Endothelial cell of umbilical vein (primary cell): ENCODE measurements at regions not wholly inside any gene's neighbourhood (a gene's known extent, or its start where the extent isn't known, plus 50 kb on each side); places are given as distances from the start of the nearest gene placed in this dataset.
A peak's percentile ranks its signal among the peaks of the same experiment; 100 is the strongest.

Experiments
- BruUV-seq: library from RNA; stranded (reverse); fragments of 400-500 nt; replicated peaks from 2 replicates; lab custom pipeline; 2021; lab: Mats Ljungman, UMichigan
- CTCF ChIA-PET: fragments of 300-600, 350-600 bp; sonication (Branson Sonifier 250); formaldehyde crosslinking; loops from one replicate; lab custom pipeline; 2021; ENCODE audit warnings: antibody characterized with exemption, inconsistent platforms; lab: Charles Lee
- POLR2A ChIA-PET: fragments of 300-600, 350-600 bp; sonication (Branson Sonifier 250); formaldehyde crosslinking; loops from one replicate; lab custom pipeline; 2021; ENCODE audit warnings: antibody characterized with exemption, inconsistent platforms; lab: Charles Lee
- DNase-seq: peaks from one replicate; pipeline ENCODE4 v3.0.0-alpha.2; 2011; ENCODE audit warnings: low read depth, low spot score
- FAIRE-seq: peaks from 2 replicates; lab custom pipeline; 2011; peaks lifted over from hg19 to GRCh38; lab: Jason Lieb, UNC
- H2AFZ ChIP-seq: 2 replicates; pipeline ENCODE4 v1.6.0; 2012; ENCODE audit warnings: low read depth, low read length, control low read depth, inconsistent platforms
- H3K27ac ChIP-seq: 2 replicates; pipeline ENCODE4 v1.5.1; 2011; ENCODE audit warnings: low read depth, mild to moderate bottlenecking, control low read depth, low read length, moderate library complexity; ENCODE audit not compliant: insufficient read depth
- H3K27me3 ChIP-seq, 2 experiments: 2 replicates each; pipeline versions ENCODE4 v1.6.0 to v1.6.1; 2011; ENCODE audit warnings: low read length in 2 of 2, mixed read lengths in 1 of 2; ENCODE audit not compliant: control insufficient read depth in 2 of 2, insufficient read depth in 2 of 2
- H3K36me3 ChIP-seq, 2 experiments: 2 replicates in 1 of 2; 3 replicates in 1 of 2; pipeline ENCODE4 v1.5.1; 2011; ENCODE audit warnings: low read length in 2 of 2, mild to moderate bottlenecking in 1 of 2, moderate library complexity in 1 of 2; ENCODE audit not compliant: control insufficient read depth in 2 of 2, insufficient read depth in 2 of 2; ENCODE audit errors: extremely low read depth in 1 of 2
- H3K4me1 ChIP-seq: 3 replicates; pipeline ENCODE4 v1.5.1; 2011; ENCODE audit warnings: mild to moderate bottlenecking, low read length; ENCODE audit not compliant: control insufficient read depth, insufficient read depth; ENCODE audit errors: extremely low read depth
- H3K4me2 ChIP-seq: 2 replicates; pipeline ENCODE4 v1.6.1; 2011; ENCODE audit warnings: low read length, control low read depth, mixed read lengths; ENCODE audit not compliant: insufficient read depth
- H3K4me3 ChIP-seq, 3 experiments: fragments of 200-600 bp in 1 of 3; sonication (generic), shearing (Covaris generic) in 1 of 3; replicated peaks in 1 of 3; 2 replicates each; pipeline ENCODE4 v1.5.1; 2011 to 2016; ENCODE audit warnings: control low read depth in 3 of 3, low read length in 3 of 3, mild to moderate bottlenecking in 2 of 3, inconsistent platforms in 1 of 3, low read depth in 1 of 3, moderate library complexity in 1 of 3; ENCODE audit not compliant: insufficient read depth in 1 of 3
- H3K79me2 ChIP-seq: 2 replicates; pipeline ENCODE4 v1.6.0; 2012; ENCODE audit warnings: low read length, inconsistent platforms; ENCODE audit not compliant: control insufficient read depth, insufficient read depth
- H3K9ac ChIP-seq: replicated peaks from 2 replicates; pipeline ENCODE3; 2011; ENCODE audit warnings: low read length, control low read depth; ENCODE audit not compliant: insufficient read depth; ENCODE audit errors: extremely low read depth
- H3K9me1 ChIP-seq: replicated peaks from 3 replicates; pipeline ENCODE4 v1.6.0; 2011; ENCODE audit warnings: mild to moderate bottlenecking, low read length; ENCODE audit not compliant: control insufficient read depth, insufficient read depth; ENCODE audit errors: extremely low read depth
- H3K9me3 ChIP-seq: replicated peaks from 2 replicates; pipeline ENCODE4 v1.5.1; 2012; ENCODE audit warnings: low read length, inconsistent platforms; ENCODE audit not compliant: control insufficient read depth, insufficient read depth
- H4K20me1 ChIP-seq: replicated peaks from 2 replicates; pipeline ENCODE3; 2011; ENCODE audit warnings: mild to moderate bottlenecking, low read length; ENCODE audit not compliant: control insufficient read depth, insufficient read depth; ENCODE audit errors: extremely low read depth
- EZH2 ChIP-seq: IDR thresholded peaks from 2 replicates; pipeline ENCODE4 v1.6.1; 2012; ENCODE audit warnings: borderline replicate concordance, low read depth, mild to moderate bottlenecking, moderate library complexity, low read length, inconsistent platforms; ENCODE audit not compliant: severe bottlenecking
- FOS ChIP-seq: IDR thresholded peaks from 2 replicates; pipeline ENCODE4 v1.6.1; 2011; ENCODE audit warnings: mild to moderate bottlenecking, low read length, moderate library complexity, borderline replicate concordance; ENCODE audit not compliant: insufficient read depth
- GATA2 ChIP-seq: IDR thresholded peaks from 2 replicates; pipeline ENCODE4 v1.7.0; 2011; ENCODE audit warnings: low read depth, mild to moderate bottlenecking, moderate library complexity, mixed read lengths, low read length; ENCODE audit not compliant: insufficient read length, insufficient read depth
- JUN ChIP-seq: IDR thresholded peaks from 2 replicates; pipeline ENCODE4 v1.6.1; 2011; ENCODE audit warnings: borderline replicate concordance, low read depth; ENCODE audit not compliant: insufficient read length, insufficient read depth
- MYC ChIP-seq: IDR thresholded peaks from one replicate; pipeline ENCODE4 v1.6.1; 2011; ENCODE audit warnings: mild to moderate bottlenecking, low read depth, low read length
- POLR2A ChIP-seq: IDR thresholded peaks from 2 replicates; pipeline ENCODE4 v1.6.1; 2012; ENCODE audit warnings: low read depth, mild to moderate bottlenecking, control low read depth, low read length
- POLR2AphosphoS5 ChIP-seq: IDR thresholded peaks from 2 replicates; pipeline ENCODE4 v1.6.1; 2012; ENCODE audit warnings: low read depth, mild to moderate bottlenecking, control low read depth, low read length, moderate library complexity; ENCODE audit not compliant: insufficient read depth
- dilution Hi-C: fragments of 300-500 bp; cut with MboI; formaldehyde crosslinking; loops from one replicate; pipeline ENCODE4 v1.15.0; 2019; ENCODE audit warnings: low sequenced_read_pairs; ENCODE audit not compliant: extremely low pct_ligation_motif_present
- intact Hi-C: fragments of 100-400 bp; cut with micrococcal nuclease; formaldehyde crosslinking; loops from one replicate; pipeline ENCODE4 v1.10.0; 2022
- TF ChIP-seq, protein P1 (sequence below): IDR thresholded peaks from 2 replicates; pipeline ENCODE4 v1.6.1; 2011; ENCODE audit not compliant: insufficient read depth, insufficient read length
- TF ChIP-seq, protein P2 (sequence below), 2 donors: IDR thresholded peaks; 1 replicate in 1 of 2; 2 replicates in 1 of 2; pipeline ENCODE4 v1.5.1; 2011; ENCODE audit warnings: low read length in 2 of 2, mild to moderate bottlenecking in 2 of 2, moderate library complexity in 2 of 2, control low read depth in 1 of 2, inconsistent platforms in 1 of 2, low read depth in 1 of 2; ENCODE audit not compliant: insufficient read depth in 1 of 2; ENCODE audit errors: extremely low read depth in 1 of 2

DNA sequence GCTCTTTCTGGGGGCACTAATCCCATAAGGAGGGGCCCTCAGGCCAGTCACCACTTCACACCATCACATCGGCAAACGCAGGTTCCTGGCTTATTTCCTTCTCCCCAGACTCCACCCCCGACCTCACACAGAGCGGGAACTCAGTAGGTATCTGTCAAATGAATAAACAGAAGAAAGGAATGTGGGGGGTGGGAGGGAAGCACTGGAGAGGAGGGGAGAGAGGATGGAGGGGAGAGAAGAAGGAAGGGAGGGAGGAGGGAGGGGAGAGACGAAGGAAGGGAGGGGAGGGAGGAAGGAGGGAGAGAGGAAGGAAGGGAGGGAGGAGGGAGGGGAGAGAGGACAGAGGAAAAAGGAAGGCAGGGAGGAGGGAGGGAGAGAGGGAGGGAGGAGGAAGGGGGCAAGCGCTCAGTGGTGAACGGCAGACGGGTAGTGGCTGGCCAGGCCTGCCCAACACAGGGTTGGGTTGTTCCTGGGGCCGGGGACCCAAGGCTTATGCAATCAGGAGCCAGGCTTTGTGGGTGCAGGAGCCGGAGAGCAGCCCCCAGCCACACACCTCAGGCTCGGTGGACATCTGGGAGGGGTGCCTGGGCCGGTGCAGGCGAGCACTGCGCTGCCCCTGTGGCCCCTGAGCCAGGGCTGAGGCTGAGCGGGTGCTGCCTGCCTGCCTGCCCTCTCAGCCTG is 52.6 kb upstream of the FBRSL1 start:
- POLR2A ChIA-PET, result no interaction called here
- dilution Hi-C loops, result no loop called here
- BruUV-seq, result no TSS peak

DNA sequence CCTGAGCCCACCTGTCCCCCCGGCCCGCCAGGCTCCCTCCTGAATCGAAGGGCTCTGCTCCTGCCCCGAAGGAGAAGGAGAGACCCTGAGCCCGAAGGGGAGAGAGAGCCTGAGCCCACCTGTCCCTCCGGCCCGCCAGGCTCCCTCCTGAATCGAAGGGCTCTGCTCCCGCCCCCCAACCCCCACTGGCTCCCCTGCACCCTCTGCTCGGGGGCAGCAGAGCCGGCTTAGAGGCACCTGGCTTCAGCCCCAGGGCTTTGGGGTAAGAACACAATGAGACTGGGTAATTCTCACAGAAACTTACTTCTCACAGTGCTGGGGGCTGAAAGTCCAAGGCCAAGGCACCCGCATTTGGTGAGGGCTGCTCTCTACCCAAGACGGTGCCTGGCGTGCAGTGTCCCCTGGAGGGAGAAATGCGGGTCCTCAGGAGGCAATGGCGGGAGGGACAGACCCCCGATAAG is 53.1 kb upstream of the FBRSL1 start:
- FAIRE-seq, result no peak
- Histone ChIP-seq H3K9me3 (no peaks in the 10 kb centered on the region), H3K36me3 (no peaks in the 10 kb centered on the region), H3K9me1 (no peaks in the 10 kb centered on the region), H3K4me1 (no peaks in the 10 kb centered on the region), H4K20me1 (no peaks in the 10 kb centered on the region), H3K9ac (no peak overlapping the region), H3K27me3 (no peaks in the 10 kb centered on the region), H2AFZ (no peak overlapping the region), H3K4me3 (no peak overlapping the region), H3K27ac (no peak overlapping the region), H3K79me2 (no peaks in the 10 kb centered on the region), H3K4me2 (no peak overlapping the region)
- intact Hi-C loops (no loop called here), dilution Hi-C loops (no loop called here)
- no TSS peak for BruUV-seq
- CTCF ChIA-PET, result no interaction called here
- DNase-seq, result no peak
- POLR2A ChIA-PET, result no interaction called here
- TF ChIP-seq EZH2 (no peak), GATA2 (no peak), POLR2A (no peak), JUN (no peak), MYC (no peak), POLR2AphosphoS5 (no peak), FOS (no peak)
- TF ChIP-seq, protein P1, sequence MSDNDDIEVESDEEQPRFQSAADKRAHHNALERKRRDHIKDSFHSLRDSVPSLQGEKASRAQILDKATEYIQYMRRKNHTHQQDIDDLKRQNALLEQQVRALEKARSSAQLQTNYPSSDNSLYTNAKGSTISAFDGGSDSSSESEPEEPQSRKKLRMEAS, result no peak
- TF ChIP-seq, protein P2, sequence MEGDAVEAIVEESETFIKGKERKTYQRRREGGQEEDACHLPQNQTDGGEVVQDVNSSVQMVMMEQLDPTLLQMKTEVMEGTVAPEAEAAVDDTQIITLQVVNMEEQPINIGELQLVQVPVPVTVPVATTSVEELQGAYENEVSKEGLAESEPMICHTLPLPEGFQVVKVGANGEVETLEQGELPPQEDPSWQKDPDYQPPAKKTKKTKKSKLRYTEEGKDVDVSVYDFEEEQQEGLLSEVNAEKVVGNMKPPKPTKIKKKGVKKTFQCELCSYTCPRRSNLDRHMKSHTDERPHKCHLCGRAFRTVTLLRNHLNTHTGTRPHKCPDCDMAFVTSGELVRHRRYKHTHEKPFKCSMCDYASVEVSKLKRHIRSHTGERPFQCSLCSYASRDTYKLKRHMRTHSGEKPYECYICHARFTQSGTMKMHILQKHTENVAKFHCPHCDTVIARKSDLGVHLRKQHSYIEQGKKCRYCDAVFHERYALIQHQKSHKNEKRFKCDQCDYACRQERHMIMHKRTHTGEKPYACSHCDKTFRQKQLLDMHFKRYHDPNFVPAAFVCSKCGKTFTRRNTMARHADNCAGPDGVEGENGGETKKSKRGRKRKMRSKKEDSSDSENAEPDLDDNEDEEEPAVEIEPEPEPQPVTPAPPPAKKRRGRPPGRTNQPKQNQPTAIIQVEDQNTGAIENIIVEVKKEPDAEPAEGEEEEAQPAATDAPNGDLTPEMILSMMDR (IDR thresholded peaks at IDR 0.05; ENCODE audit: extremely low read depth in 1 of 2, insufficient read depth in 1 of 2, low read depth in 1 of 2, low read length in 2 of 2), result no peak

More for the DNA sequence above, 52.6 kb upstream of the FBRSL1 start:
- no peak overlapping the region for H3K4me3 ChIP-seq
- H3K27me3 ChIP-seq, result no peaks in the 10 kb centered on the region
- TF ChIP-seq JUN (no peak), EZH2 (peak; percentile 38), POLR2A (no peak), POLR2AphosphoS5 (no peak), GATA2 (no peak)
- no peak overlapping the region for H2AFZ ChIP-seq
- CTCF ChIA-PET, result interaction anchor here (1.1 kb wide), 1 partner anchor 23 kb away, joined by 3 read pairs; no protein-coding TSS in a partner anchor
- H3K9me1 ChIP-seq, result no peaks in the 10 kb centered on the region
- DNase-seq (no peak), FAIRE-seq (no peak)
- no peaks in the 10 kb centered on the region for H3K9me3 ChIP-seq
- no peaks in the 10 kb centered on the region for H4K20me1 ChIP-seq
- H3K9ac ChIP-seq, result no peak overlapping the region
- no peaks in the 10 kb centered on the region for H3K36me3 ChIP-seq
- intact Hi-C loops, result no loop called here
- no peaks in the 10 kb centered on the region for H3K4me1 ChIP-seq
- no peak overlapping the region for H3K4me2 ChIP-seq
- H3K79me2 ChIP-seq, result no peaks in the 10 kb centered on the region
- H3K27ac ChIP-seq, result no peak overlapping the region
